ENCODE measurements at regions not wholly inside any gene's neighbourhood (a gene's known extent, or its start where the extent isn't known, plus 50 kb on each side); places are given as distances from the start of the nearest gene placed in this dataset.

DNA sequence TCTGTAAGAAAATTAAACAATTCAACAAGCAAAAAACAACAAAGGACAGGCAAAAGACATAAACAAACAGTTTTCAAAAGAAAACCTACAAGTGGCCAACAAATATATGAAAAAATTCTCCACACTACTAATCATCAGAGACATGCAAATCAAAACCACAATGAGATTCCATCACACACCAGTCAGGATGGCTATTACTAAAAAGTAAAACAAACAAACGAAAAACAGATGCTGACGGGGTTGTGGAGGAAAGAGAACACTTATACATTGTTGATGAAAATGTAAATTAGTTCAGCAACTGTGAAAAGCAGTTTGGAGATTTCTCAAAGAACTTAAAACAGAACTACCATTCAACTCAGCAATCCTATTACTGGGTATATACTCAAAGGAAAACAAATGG, 537.6 kb downstream of the HDGFL1 start:
- H3K27me3 ChIP-seq: no peaks in the 10 kb centered on the region
- intact Hi-C loops (cut with DNase I): no loop called here
- H3K4me3 ChIP-seq: no peak overlapping the region
- TF ChIP-seq, protein P1, sequence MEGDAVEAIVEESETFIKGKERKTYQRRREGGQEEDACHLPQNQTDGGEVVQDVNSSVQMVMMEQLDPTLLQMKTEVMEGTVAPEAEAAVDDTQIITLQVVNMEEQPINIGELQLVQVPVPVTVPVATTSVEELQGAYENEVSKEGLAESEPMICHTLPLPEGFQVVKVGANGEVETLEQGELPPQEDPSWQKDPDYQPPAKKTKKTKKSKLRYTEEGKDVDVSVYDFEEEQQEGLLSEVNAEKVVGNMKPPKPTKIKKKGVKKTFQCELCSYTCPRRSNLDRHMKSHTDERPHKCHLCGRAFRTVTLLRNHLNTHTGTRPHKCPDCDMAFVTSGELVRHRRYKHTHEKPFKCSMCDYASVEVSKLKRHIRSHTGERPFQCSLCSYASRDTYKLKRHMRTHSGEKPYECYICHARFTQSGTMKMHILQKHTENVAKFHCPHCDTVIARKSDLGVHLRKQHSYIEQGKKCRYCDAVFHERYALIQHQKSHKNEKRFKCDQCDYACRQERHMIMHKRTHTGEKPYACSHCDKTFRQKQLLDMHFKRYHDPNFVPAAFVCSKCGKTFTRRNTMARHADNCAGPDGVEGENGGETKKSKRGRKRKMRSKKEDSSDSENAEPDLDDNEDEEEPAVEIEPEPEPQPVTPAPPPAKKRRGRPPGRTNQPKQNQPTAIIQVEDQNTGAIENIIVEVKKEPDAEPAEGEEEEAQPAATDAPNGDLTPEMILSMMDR (IDR thresholded peaks at IDR 0.05): no peak
- TF ChIP-seq EP300 (IDR thresholded peaks at IDR 0.05) (no peak), POLR2AphosphoS5 (IDR thresholded peaks at IDR 0.05) (no peak), POLR2A (IDR thresholded peaks at IDR 0.05; ENCODE audit: low read depth) (no peak)
- no peaks in the 10 kb centered on the region for H3K36me3 ChIP-seq
- no peaks in the 10 kb centered on the region for H3K4me1 ChIP-seq
- DNase-seq (ENCODE audit: extremely low spot score): no peak
- no peaks in the 10 kb centered on the region for H3K9me3 ChIP-seq
- WGBS: 87% methylated on average over 2 of the region's 2 CpGs
- no peak overlapping the region for H3K27ac ChIP-seq (replicated peaks in 1 of 4)

GRCh38 chr6:23111984-23112383, 542.6 kb downstream of the HDGFL1 start:
- Histone ChIP-seq H3K4me3 (no peak overlapping the region), H3K4me1 (no peaks in the 10 kb centered on the region), H3K27me3 (no peaks in the 10 kb centered on the region), H3K9me3 (peaks cover 0 to 21% (median 10%) of the 10 kb centered on the region in 4 donors), H3K36me3 (no peaks in the 10 kb centered on the region), H3K27ac (replicated peaks in 1 of 4) (no peak overlapping the region)
- intact Hi-C loops (cut with DNase I): no loop called here
- DNase-seq (ENCODE audit: extremely low spot score): no peak
- 95% methylated on average over 1 of the region's 1 CpG for WGBS
- TF ChIP-seq, protein P1 (IDR thresholded peaks at IDR 0.05): no peak
- TF ChIP-seq POLR2AphosphoS5 (IDR thresholded peaks at IDR 0.05) (no peak), POLR2A (IDR thresholded peaks at IDR 0.05; ENCODE audit: low read depth) (no peak), EP300 (IDR thresholded peaks at IDR 0.05) (no peak)

DNA sequence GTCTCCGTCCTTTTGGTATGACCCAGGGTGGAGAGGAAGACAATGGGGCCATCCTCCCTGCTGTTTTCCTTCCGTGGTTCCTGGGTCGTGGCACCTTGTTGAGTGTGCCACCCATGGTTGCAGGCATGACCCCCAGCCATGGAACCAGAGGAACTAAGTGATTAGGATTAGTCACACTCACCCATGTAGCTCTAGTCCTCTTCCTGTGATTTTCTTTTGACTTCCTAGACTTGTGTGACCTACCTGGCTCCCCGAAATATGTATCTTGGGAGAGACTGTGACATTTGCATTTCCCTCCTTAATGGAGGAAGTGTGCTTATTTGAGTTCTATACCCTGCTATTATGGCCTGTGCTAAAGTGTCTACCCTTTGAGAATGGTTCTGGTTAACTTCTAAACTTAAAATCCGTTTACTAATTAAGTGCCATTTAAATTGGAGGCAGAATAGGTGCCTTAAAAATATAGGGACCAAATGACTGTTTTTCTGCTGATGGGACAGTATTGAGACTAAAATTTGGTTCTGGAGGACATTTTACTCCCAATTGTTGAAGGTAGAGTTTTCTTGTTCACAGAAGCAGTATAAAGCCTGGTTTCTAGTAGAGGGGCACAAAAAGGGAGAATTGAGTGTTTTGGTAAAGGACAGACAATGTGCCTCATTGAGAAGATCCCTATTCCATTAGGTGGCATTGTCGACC, 545.6 kb downstream of the HDGFL1 start:
- intact Hi-C loops (cut with DNase I): no loop called here
- DNase-seq (ENCODE audit: extremely low spot score): no peak
- Histone ChIP-seq H3K27ac (replicated peaks in 1 of 4) (no peak overlapping the region), H3K4me1 (no peaks in the 10 kb centered on the region), H3K9me3 (peaks cover 0 to 21% (median 10%) of the 10 kb centered on the region in 4 donors), H3K27me3 (no peaks in the 10 kb centered on the region), H3K4me3 (no peak overlapping the region), H3K36me3 (no peaks in the 10 kb centered on the region)
- 76% methylated on average over 6 of the region's 6 CpGs for WGBS
- TF ChIP-seq, protein P1 (IDR thresholded peaks at IDR 0.05): no peak
- TF ChIP-seq EP300 (IDR thresholded peaks at IDR 0.05): no peak
- TF ChIP-seq POLR2A (IDR thresholded peaks at IDR 0.05; ENCODE audit: low read depth): no peak
- TF ChIP-seq POLR2AphosphoS5 (IDR thresholded peaks at IDR 0.05): no peak

DNA sequence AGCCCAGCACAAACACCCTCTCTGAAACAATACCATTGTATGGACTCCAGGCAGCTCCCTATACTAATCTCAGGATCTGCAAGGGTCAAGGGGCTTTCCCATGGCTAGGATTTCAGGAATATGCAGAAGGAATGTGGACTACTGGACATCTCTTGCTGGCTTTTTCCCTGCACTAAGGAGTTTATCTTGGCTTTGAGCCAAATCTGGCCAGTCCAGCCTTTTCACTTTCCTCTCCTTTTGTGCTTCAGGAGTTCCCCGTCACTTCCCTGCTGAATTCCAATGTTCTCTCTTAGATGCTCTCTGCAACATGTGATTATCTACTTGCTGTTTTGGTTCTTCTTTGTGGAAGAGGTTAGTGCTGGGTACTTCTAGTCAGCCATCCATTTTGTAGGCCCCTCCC, 568.2 kb downstream of the HDGFL1 start:
- H3K27me3 ChIP-seq: no peaks in the 10 kb centered on the region
- H3K27ac ChIP-seq (replicated peaks in 1 of 4): no peak overlapping the region
- intact Hi-C loops (cut with DNase I): no loop called here
- TF ChIP-seq POLR2AphosphoS5 (IDR thresholded peaks at IDR 0.05) (no peak), EP300 (IDR thresholded peaks at IDR 0.05) (no peak), POLR2A (IDR thresholded peaks at IDR 0.05; ENCODE audit: low read depth) (no peak)
- TF ChIP-seq, protein P1 (IDR thresholded peaks at IDR 0.05): no peak
- H3K36me3 ChIP-seq: no peaks in the 10 kb centered on the region
- no peak for DNase-seq (ENCODE audit: extremely low spot score)
- no peaks in the 10 kb centered on the region for H3K4me1 ChIP-seq
- H3K9me3 ChIP-seq: peaks cover 0 to 20% (median 0%) of the 10 kb centered on the region in 4 donors
- WGBS: 54% methylated on average over 1 of the region's 1 CpG
- H3K4me3 ChIP-seq: no peak overlapping the region

DNA sequence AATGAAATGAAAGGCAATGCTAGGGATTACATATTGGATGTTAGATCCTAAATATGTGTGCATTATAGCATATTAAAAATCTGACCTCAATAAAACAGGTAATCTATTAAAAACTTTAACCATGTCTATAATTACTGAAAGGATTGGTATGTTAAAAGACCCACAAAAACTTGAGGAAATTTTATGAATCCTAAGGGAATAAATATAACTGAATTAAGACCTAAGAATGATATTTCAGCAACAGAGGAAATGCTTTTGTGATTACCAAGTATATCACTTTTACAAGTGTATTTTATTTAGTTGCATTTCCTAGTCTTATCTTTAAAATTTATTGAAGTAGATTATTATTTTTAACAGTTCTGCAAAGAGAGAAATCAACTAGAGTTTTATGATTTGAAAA, 571.5 kb downstream of the HDGFL1 start:
- Histone ChIP-seq H3K4me1 (no peaks in the 10 kb centered on the region), H3K27me3 (no peaks in the 10 kb centered on the region), H3K27ac (replicated peaks in 1 of 4) (no peak overlapping the region), H3K9me3 (peaks cover 0 to 8% (median 0%) of the 10 kb centered on the region in 4 donors), H3K4me3 (no peak overlapping the region), H3K36me3 (no peaks in the 10 kb centered on the region)
- no peak for DNase-seq (ENCODE audit: extremely low spot score)
- intact Hi-C loops (cut with DNase I): no loop called here
- TF ChIP-seq, protein P1 (IDR thresholded peaks at IDR 0.05): no peak
- TF ChIP-seq POLR2A (IDR thresholded peaks at IDR 0.05; ENCODE audit: low read depth) (no peak), POLR2AphosphoS5 (IDR thresholded peaks at IDR 0.05) (no peak), EP300 (IDR thresholded peaks at IDR 0.05) (no peak)

Measured in esophagus muscularis mucosa (tissue), 4 donors.